K562 (cell line): ENCODE measurements at regions not wholly inside any gene's neighbourhood (a gene's known extent, or its start where the extent isn't known, plus 50 kb on each side); places are given as distances from the start of the nearest gene placed in this dataset.
A peak's percentile ranks its signal among the peaks of the same experiment; 100 is the strongest.

Source experiments
- ATAC-seq: fragments of 200-7000 bp; cut with Tn5 transposase; 3 replicates; pipeline ENCODE4 v1.9.1; 2020; ENCODE audit warnings: moderate library complexity
- BruUV-seq: library from RNA; stranded (reverse); fragments of 400-500 nt; replicated peaks from 2 replicates; lab custom pipeline; 2021; lab: Mats Ljungman, UMichigan
- CTCF ChIA-PET: fragments of 300-600 bp; formaldehyde crosslinking; extraction: SDS; loops from one replicate; lab custom pipeline; 2021; ENCODE audit warnings: low intra/inter-chr PET ratio; lab: Yijun Ruan, JAX
- POLR2A ChIA-PET: fragments of 300-600, 350-650 bp; sonication (Branson Sonifier 250); formaldehyde crosslinking; extraction: SDS; loops from one replicate; lab custom pipeline; 2021; ENCODE audit warnings: antibody characterized with exemption, inconsistent platforms; lab: Yijun Ruan, JAX
- DNase-seq, 4 experiments: peaks; one replicate each; pipeline versions ENCODE4 v3.0.0 to v3.0.0-alpha.2; 2011 to 2018; ENCODE audit warnings: low spot score in 3 of 4, mixed read lengths in 3 of 4; ENCODE audit errors: extremely low read depth in 1 of 4
- FAIRE-seq: peaks from 2 replicates; lab custom pipeline; 2011; peaks lifted over from hg19 to GRCh38; lab: Jason Lieb, UNC
- H2AFZ ChIP-seq: 2 replicates; pipeline ENCODE4 v1.6.0; 2011; ENCODE audit warnings: low read depth, low read length, control low read depth, inconsistent platforms
- H3K27ac ChIP-seq: fragments of 200-600 bp; 3 replicates; pipeline ENCODE4 v1.8.0; 2011; ENCODE audit warnings: low read depth, mild to moderate bottlenecking, control low read depth, inconsistent platforms, low read length, moderate library complexity, mixed read lengths; ENCODE audit errors: extremely low read depth
- H3K27me3 ChIP-seq, 2 experiments: fragments of 300-600 bp in 1 of 2; 2 replicates in 1 of 2; 3 replicates in 1 of 2; pipeline versions ENCODE4 v1.6.0 to v1.8.0; 2011; ENCODE audit warnings: inconsistent platforms in 2 of 2, low read length in 2 of 2, mild to moderate bottlenecking in 1 of 2, mixed read lengths in 1 of 2, moderate library complexity in 1 of 2; ENCODE audit not compliant: control insufficient read depth in 2 of 2, insufficient read depth in 2 of 2
- H3K36me3 ChIP-seq: fragments of 300-600 bp; 3 replicates; pipeline ENCODE4 v1.8.0; 2011; ENCODE audit warnings: mild to moderate bottlenecking, low read length, inconsistent platforms; ENCODE audit not compliant: control insufficient read depth, insufficient read depth
- H3K4me1 ChIP-seq, 2 experiments: fragments of 200-600 bp in 1 of 2; replicated peaks in 1 of 2; 2 replicates in 1 of 2; 3 replicates in 1 of 2; pipeline versions ENCODE4 v1.5.1 to v1.8.0; 2011; ENCODE audit warnings: inconsistent platforms in 2 of 2, low read length in 2 of 2, mild to moderate bottlenecking in 1 of 2, mixed read lengths in 1 of 2, moderate library complexity in 1 of 2; ENCODE audit not compliant: control insufficient read depth in 2 of 2, insufficient read depth in 2 of 2
- H3K4me2 ChIP-seq: 2 replicates; pipeline ENCODE4 v1.6.1; 2011; ENCODE audit warnings: low read length, control low read depth, inconsistent platforms, mixed read lengths; ENCODE audit not compliant: insufficient read depth
- H3K4me3 ChIP-seq: fragments of 200-600 bp; sonication (generic), shearing (Covaris generic); 2 replicates; pipeline ENCODE4 v1.5.1; 2016; ENCODE audit warnings: control low read depth, inconsistent platforms
- H3K79me2 ChIP-seq: fragments of 200-600 bp; 3 replicates; pipeline ENCODE4 v1.8.0; 2011; ENCODE audit warnings: low read length, inconsistent platforms; ENCODE audit not compliant: control insufficient read depth, insufficient read depth
- H3K9ac ChIP-seq, 2 experiments: 2 replicates each; pipeline versions ENCODE4 v1.6.0 to v1.6.1; 2011; ENCODE audit warnings: low read depth in 2 of 2, low read length in 2 of 2, control low read depth in 1 of 2, inconsistent platforms in 1 of 2, mild to moderate bottlenecking in 1 of 2, mixed read lengths in 1 of 2; ENCODE audit not compliant: insufficient read depth in 1 of 2
- H3K9me1 ChIP-seq: one replicate; pipeline ENCODE4 v1.6.0; 2011; ENCODE audit warnings: inconsistent platforms, mild to moderate bottlenecking, low read length, moderate library complexity; ENCODE audit not compliant: control insufficient read depth, insufficient read depth
- H3K9me3 ChIP-seq: replicated peaks from 2 replicates; pipeline ENCODE4 v1.5.1; 2011; ENCODE audit warnings: low read depth, low read length, inconsistent platforms; ENCODE audit not compliant: control insufficient read depth, insufficient read depth
- H4K20me1 ChIP-seq: replicated peaks from 2 replicates; pipeline ENCODE4 v1.6.1; 2011; ENCODE audit warnings: low read length, inconsistent platforms, mixed read lengths; ENCODE audit not compliant: control insufficient read depth, insufficient read depth
- ATF3 ChIP-seq, 2 experiments: fragments of 450-650 bp in 1 of 2; sonication (generic) in 1 of 2; formaldehyde crosslinking in 1 of 2; IDR thresholded peaks in 1 of 2; conservative IDR thresholded peaks in 1 of 2; 2 replicates each; pipeline versions ENCODE4 v1.6.1 to v1.8.1; 2016 to 2023; ENCODE audit warnings: mild to moderate bottlenecking in 2 of 2, moderate library complexity in 2 of 2, inconsistent platforms in 1 of 2, missing genetic modification reagents in 1 of 2
- CEBPB ChIP-seq: fragments of 450-650 bp; IDR thresholded peaks from 2 replicates; pipeline ENCODE4 v1.6.1; 2016; ENCODE audit warnings: missing genetic modification characterization, missing compliant biosample characterization
- CEBPG ChIP-seq, 3 experiments: fragments of 200-800 bp in 1 of 3; sonication (Bioruptor generic) in 1 of 3; sonication (generic) in 1 of 3; formaldehyde crosslinking in 1 of 3; IDR thresholded peaks in 2 of 3; conservative IDR thresholded peaks in 1 of 3; 2 replicates each; pipeline versions ENCODE4 v1.6.1 to v1.8.0; 2016 to 2022; ENCODE audit warnings: missing compliant biosample characterization in 2 of 3, missing genetic modification characterization in 2 of 3, mild to moderate bottlenecking in 1 of 3, missing genetic modification reagents in 1 of 3
- FIP1L1 ChIP-seq: fragments of 200-400 bp; formaldehyde crosslinking; IDR thresholded peaks from 2 replicates; pipeline ENCODE4 v1.6.1; 2018; ENCODE audit warnings: mild to moderate bottlenecking, low read depth, low read length; ENCODE audit not compliant: poor library complexity, severe bottlenecking
- GTF2F1 ChIP-seq: IDR thresholded peaks from 2 replicates; pipeline ENCODE4 v1.6.1; 2011; ENCODE audit warnings: low read depth, low read length, improper control_type of control experiment
- ZNF274 ChIP-seq: IDR thresholded peaks from 2 replicates; pipeline ENCODE4 v1.6.1; 2011; ENCODE audit warnings: low read depth, mild to moderate bottlenecking, low read length, moderate library complexity, borderline replicate concordance
- WGBS: fragments of 100-300 bp; shearing (Covaris generic); methylation state at CpG from one replicate; pipeline ENCODE4 v1.1.6; 2016; ENCODE audit warnings: low coverage, mixed read lengths; ENCODE audit not compliant: insufficient coverage; ENCODE audit errors: missing lambda C conversion rate; 5-methylcytosine and 5-hydroxymethylcytosine counted together
- in situ Hi-C: fragments of 300-500 bp; cut with MboI; formaldehyde crosslinking; loops from 4 replicates; pipeline ENCODE4 v1.15.0; 2018; ENCODE audit warnings: inconsistent platforms, mixed read lengths
- intact Hi-C: fragments of 100-400 bp; cut with micrococcal nuclease; formaldehyde crosslinking; loops from 2 replicates; pipeline ENCODE4 v1.14.2; 2022

GRCh38 chr15:54790693-54791092, 406.0 kb downstream of the RSL24D1 start:
- POLR2A ChIA-PET, result no interaction called here
- no peaks in the 10 kb centered on the region for H3K79me2 ChIP-seq
- H2AFZ ChIP-seq, result no peak overlapping the region
- no peak for FAIRE-seq
- BruUV-seq, result no TSS peak
- in situ Hi-C loops, result no loop called here
- no peaks in the 10 kb centered on the region for H3K4me1 ChIP-seq
- H3K27ac ChIP-seq, result no peak overlapping the region
- 0% methylated on average over 1 of the region's 1 CpG for WGBS
- H3K9me3 ChIP-seq, result no peaks in the 10 kb centered on the region; the same call in 1 of the 2 replicates
- CTCF ChIA-PET, result no interaction called here
- H3K36me3 ChIP-seq, result no peaks in the 10 kb centered on the region
- ATAC-seq, result no peak
- no peak overlapping the region for H3K4me3 ChIP-seq
- H3K27me3 ChIP-seq, result no peaks in the 10 kb centered on the region
- no peak overlapping the region for H3K4me2 ChIP-seq
- H4K20me1 ChIP-seq, result no peaks in the 10 kb centered on the region
- intact Hi-C loops, result no loop called here
- DNase-seq, result no peak
- TF ChIP-seq FIP1L1, result no peak
- TF ChIP-seq ZNF274, result no peak
- peak; percentile 33; the same call in 1 of the 2 replicates for TF ChIP-seq ATF3 (IDR thresholded peaks at IDR 0.05)
- no peak for TF ChIP-seq ATF3 (CRISPR knock-in tag; conservative IDR thresholded peaks at IDR 0.05)
- TF ChIP-seq GTF2F1, result no peak
- peak; percentile 25; the same call in 1 of the 2 replicates for TF ChIP-seq CEBPB (tag)
- TF ChIP-seq CEBPG (CRISPR knock-in tag; IDR thresholded peaks at IDR 0.05), result no peak
- peak; percentile 28 to 84; a peak in 2 of 4 replicates for TF ChIP-seq CEBPG (tag; conservative IDR thresholded peaks at IDR 0.05 in 1 of 2, IDR thresholded peaks at IDR 0.05 in 1 of 2)
- TF ChIP-seq, all 486 proteins: peak for 3
- Histone ChIP-seq H3K9ac (no peak overlapping the region), H3K9me1 (no peaks in the 10 kb centered on the region)
